ENCODE measurements at regions not wholly inside any gene's neighbourhood (a gene's known extent, or its start where the extent isn't known, plus 50 kb on each side); places are given as distances from the start of the nearest gene placed in this dataset.

DNA sequence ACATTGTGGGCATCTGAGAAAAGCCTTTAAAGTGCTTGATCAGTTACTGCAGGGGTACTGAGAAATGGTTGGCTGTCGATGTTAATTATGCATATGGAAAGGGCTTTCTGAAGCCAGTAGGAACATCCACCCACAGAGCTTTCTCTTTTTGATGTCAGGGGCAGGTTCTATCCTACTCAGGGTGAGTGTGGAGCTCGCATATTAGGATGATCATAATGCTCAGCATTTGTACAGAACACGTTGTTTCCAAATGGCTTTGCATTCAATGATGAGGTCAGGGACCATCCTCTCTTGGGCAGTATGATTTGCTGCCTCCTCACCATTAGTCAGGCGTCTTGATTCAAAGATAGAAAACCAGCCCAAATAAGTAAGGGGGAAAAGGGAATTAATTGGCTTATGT lies 141.9 kb downstream of the HMHB1 start:
- H3K4me3 Mint-ChIP-seq (ENCODE audit: unreplicated experiment): no peak overlapping the region
- no peak for DNase-seq
- no peaks in the 10 kb centered on the region for H3K9me3 Mint-ChIP-seq (ENCODE audit: unreplicated experiment)
- TF ChIP-seq, protein P1, sequence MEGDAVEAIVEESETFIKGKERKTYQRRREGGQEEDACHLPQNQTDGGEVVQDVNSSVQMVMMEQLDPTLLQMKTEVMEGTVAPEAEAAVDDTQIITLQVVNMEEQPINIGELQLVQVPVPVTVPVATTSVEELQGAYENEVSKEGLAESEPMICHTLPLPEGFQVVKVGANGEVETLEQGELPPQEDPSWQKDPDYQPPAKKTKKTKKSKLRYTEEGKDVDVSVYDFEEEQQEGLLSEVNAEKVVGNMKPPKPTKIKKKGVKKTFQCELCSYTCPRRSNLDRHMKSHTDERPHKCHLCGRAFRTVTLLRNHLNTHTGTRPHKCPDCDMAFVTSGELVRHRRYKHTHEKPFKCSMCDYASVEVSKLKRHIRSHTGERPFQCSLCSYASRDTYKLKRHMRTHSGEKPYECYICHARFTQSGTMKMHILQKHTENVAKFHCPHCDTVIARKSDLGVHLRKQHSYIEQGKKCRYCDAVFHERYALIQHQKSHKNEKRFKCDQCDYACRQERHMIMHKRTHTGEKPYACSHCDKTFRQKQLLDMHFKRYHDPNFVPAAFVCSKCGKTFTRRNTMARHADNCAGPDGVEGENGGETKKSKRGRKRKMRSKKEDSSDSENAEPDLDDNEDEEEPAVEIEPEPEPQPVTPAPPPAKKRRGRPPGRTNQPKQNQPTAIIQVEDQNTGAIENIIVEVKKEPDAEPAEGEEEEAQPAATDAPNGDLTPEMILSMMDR (IDR thresholded peaks at IDR 0.05; ENCODE audit: partially characterized antibody, unreplicated experiment): no peak
- no peaks in the 10 kb centered on the region for H3K36me3 Mint-ChIP-seq (ENCODE audit: unreplicated experiment)
- H3K4me1 Mint-ChIP-seq (ENCODE audit: low read depth, unreplicated experiment): no peaks in the 10 kb centered on the region
- no peaks in the 10 kb centered on the region for H3K27me3 Mint-ChIP-seq (ENCODE audit: unreplicated experiment)
- no peak overlapping the region for H3K27ac Mint-ChIP-seq (ENCODE audit: unreplicated experiment)

DNA sequence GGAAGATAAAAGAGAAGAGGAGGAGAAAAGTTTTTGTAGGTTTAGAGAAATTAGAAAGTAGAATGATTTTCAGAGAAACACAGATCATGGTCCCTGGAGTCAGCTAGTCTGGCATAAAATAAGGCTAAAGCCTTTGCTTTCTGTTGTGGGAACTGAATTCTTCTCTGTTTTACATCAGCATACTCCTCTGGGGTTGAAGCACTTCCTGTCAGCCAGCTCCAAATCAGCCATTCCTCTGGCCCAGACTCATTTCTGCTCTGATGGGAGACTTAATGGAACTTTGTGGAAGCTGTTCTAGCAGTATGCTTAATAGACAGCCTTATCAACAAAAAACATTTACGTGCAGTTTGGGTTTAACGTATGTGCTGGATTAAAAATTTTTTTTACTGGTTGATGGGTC lies 143.2 kb downstream of the HMHB1 start:
- no peak for DNase-seq
- no peaks in the 10 kb centered on the region for H3K9me3 Mint-ChIP-seq (ENCODE audit: unreplicated experiment)
- TF ChIP-seq, protein P1 (IDR thresholded peaks at IDR 0.05; ENCODE audit: partially characterized antibody, unreplicated experiment): no peak
- no peaks in the 10 kb centered on the region for H3K27me3 Mint-ChIP-seq (ENCODE audit: unreplicated experiment)
- H3K27ac Mint-ChIP-seq (ENCODE audit: unreplicated experiment): no peak overlapping the region
- no peak overlapping the region for H3K4me3 Mint-ChIP-seq (ENCODE audit: unreplicated experiment)
- H3K4me1 Mint-ChIP-seq (ENCODE audit: low read depth, unreplicated experiment): no peaks in the 10 kb centered on the region
- H3K36me3 Mint-ChIP-seq (ENCODE audit: unreplicated experiment): no peaks in the 10 kb centered on the region

DNA sequence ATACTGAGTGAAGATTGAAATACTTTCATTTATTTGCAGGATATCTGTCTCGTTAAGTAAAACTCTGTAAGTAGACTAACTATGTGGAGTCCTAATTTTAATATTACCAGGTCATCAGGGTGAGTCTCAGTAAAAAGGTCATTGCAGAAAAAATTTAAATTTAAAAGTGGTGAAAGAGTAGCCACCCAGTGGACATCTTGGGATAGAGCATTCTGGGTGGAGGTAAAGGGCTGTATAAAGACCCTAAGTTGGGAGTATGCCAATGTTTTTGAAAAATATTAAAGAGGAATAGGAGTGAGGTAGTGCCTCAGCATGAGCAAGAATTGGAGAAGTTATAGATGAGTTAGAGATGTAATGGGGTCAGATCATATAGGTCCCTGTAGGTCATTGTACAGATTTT lies 145.5 kb downstream of the HMHB1 start:
- DNase-seq: no peak

DNA sequence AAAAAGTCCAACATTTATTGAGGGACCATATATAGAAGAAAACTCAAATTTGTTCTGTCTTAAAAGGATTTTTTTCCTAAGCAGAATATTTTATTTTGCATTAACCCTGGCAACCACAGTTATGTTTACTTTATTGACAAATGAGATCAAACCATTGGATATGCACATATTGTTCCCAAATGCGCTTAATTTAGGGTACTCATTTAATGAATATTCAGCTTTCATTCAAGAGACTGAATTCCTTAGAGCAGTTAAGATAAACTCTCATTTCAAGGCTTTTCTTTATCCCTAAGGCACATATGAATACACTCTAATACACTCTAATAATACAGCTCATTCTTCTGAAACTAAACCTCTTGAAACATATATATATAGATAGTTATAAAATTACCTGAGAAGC lies 150.2 kb downstream of the HMHB1 start:
- no peaks in the 10 kb centered on the region for H3K9me3 Mint-ChIP-seq (ENCODE audit: unreplicated experiment)
- no peak overlapping the region for H3K27ac Mint-ChIP-seq (ENCODE audit: unreplicated experiment)
- no peaks in the 10 kb centered on the region for H3K4me1 Mint-ChIP-seq (ENCODE audit: low read depth, unreplicated experiment)
- no peak overlapping the region for H3K4me3 Mint-ChIP-seq (ENCODE audit: unreplicated experiment)
- TF ChIP-seq, protein P1 (IDR thresholded peaks at IDR 0.05; ENCODE audit: partially characterized antibody, unreplicated experiment): no peak
- H3K27me3 Mint-ChIP-seq (ENCODE audit: unreplicated experiment): no peaks in the 10 kb centered on the region
- DNase-seq: no peak
- H3K36me3 Mint-ChIP-seq (ENCODE audit: unreplicated experiment): no peaks in the 10 kb centered on the region

More for the DNA sequence above, 145.5 kb downstream of the HMHB1 start:
- no peak overlapping the region for H3K4me3 Mint-ChIP-seq (ENCODE audit: unreplicated experiment)
- TF ChIP-seq, protein P1 (IDR thresholded peaks at IDR 0.05; ENCODE audit: partially characterized antibody, unreplicated experiment): peak; percentile 60
- no peak overlapping the region for H3K27ac Mint-ChIP-seq (ENCODE audit: unreplicated experiment)
- no peaks in the 10 kb centered on the region for H3K9me3 Mint-ChIP-seq (ENCODE audit: unreplicated experiment)
- no peaks in the 10 kb centered on the region for H3K4me1 Mint-ChIP-seq (ENCODE audit: low read depth, unreplicated experiment)
- H3K27me3 Mint-ChIP-seq (ENCODE audit: unreplicated experiment): no peaks in the 10 kb centered on the region
- H3K36me3 Mint-ChIP-seq (ENCODE audit: unreplicated experiment): no peaks in the 10 kb centered on the region

DNA sequence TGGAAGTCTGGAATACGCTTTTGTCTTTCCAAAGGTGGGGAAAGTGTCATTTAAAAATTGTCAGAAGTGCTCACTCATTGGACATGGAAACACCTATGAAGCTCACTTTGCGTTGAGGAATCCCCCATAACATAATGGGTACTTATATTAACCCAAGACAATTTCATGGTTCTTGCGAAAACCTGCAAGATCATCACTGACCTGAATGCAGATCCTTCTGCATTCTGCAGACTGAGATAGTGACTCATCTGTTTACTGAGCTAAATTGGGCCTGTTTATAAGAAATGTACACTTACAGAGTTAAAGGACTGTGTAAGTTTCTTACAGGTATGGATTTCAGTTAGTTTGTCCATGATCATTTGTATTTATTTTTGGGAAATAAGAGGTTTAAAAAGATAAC lies 153.0 kb downstream of the HMHB1 start:
- TF ChIP-seq, protein P1 (IDR thresholded peaks at IDR 0.05; ENCODE audit: partially characterized antibody, unreplicated experiment): no peak
- H3K4me1 Mint-ChIP-seq (ENCODE audit: low read depth, unreplicated experiment): no peaks in the 10 kb centered on the region
- H3K27ac Mint-ChIP-seq (ENCODE audit: unreplicated experiment): no peak overlapping the region
- H3K9me3 Mint-ChIP-seq (ENCODE audit: unreplicated experiment): no peaks in the 10 kb centered on the region
- no peaks in the 10 kb centered on the region for H3K36me3 Mint-ChIP-seq (ENCODE audit: unreplicated experiment)
- DNase-seq: no peak
- no peaks in the 10 kb centered on the region for H3K27me3 Mint-ChIP-seq (ENCODE audit: unreplicated experiment)
- H3K4me3 Mint-ChIP-seq (ENCODE audit: unreplicated experiment): no peak overlapping the region

All from glutamatergic neuron (in vitro differentiated cells).